Loucy (cell line): ENCODE measurements at regions not wholly inside any gene's neighbourhood (a gene's known extent, or its start where the extent isn't known, plus 50 kb on each side); places are given as distances from the start of the nearest gene placed in this dataset.

Source experiments
- H2AFZ ChIP-seq: fragments of 200-600 bp; sonication (generic); 2 replicates; pipeline ENCODE4 v1.6.0; 2016; ENCODE audit warnings: antibody characterized with exemption, mild to moderate bottlenecking, low read length, moderate library complexity
- H3F3A ChIP-seq: fragments of 200-600 bp; 2 replicates; pipeline ENCODE4 v1.6.0; 2016; ENCODE audit warnings: antibody characterized with exemption, low read depth, mild to moderate bottlenecking
- H3K27me3 ChIP-seq: fragments of 200-600 bp; sonication (generic); 2 replicates; pipeline ENCODE4 v1.6.1; 2014; ENCODE audit warnings: low read length, mild to moderate bottlenecking; ENCODE audit not compliant: insufficient read depth, poor library complexity, severe bottlenecking
- H3K36me3 ChIP-seq: fragments of 200-600 bp; sonication (generic); 2 replicates; pipeline ENCODE4 v1.6.1; 2016; ENCODE audit warnings: low read length; ENCODE audit not compliant: insufficient read depth
- H3K4me1 ChIP-seq: fragments of 200-600 bp; sonication (generic); 2 replicates; pipeline ENCODE4 v1.5.1; 2014; ENCODE audit warnings: low read length, mild to moderate bottlenecking; ENCODE audit not compliant: insufficient read depth, poor library complexity, severe bottlenecking
- H3K4me2 ChIP-seq: fragments of 200-600 bp; sonication (generic); 2 replicates; pipeline ENCODE4 v1.6.0; 2014; ENCODE audit warnings: antibody characterized with exemption, low read length, low read depth, mild to moderate bottlenecking; ENCODE audit not compliant: poor library complexity, severe bottlenecking
- H3K4me3 ChIP-seq: fragments of 200-600 bp; sonication (generic); 2 replicates; pipeline ENCODE4 v1.5.1; 2014; ENCODE audit warnings: low read length, mild to moderate bottlenecking, mixed read lengths; ENCODE audit not compliant: poor library complexity, severe bottlenecking
- H3K79me2 ChIP-seq: fragments of 200-600 bp; sonication (generic); 2 replicates; pipeline ENCODE4 v1.6.1; 2014; ENCODE audit warnings: low read length; ENCODE audit not compliant: insufficient read depth
- H3K9ac ChIP-seq: fragments of 200-600 bp; sonication (generic); 2 replicates; pipeline ENCODE4 v1.6.0; 2014; ENCODE audit warnings: mild to moderate bottlenecking, low read depth, low read length, moderate library complexity; ENCODE audit not compliant: poor library complexity, severe bottlenecking
- H3K9me2 ChIP-seq: fragments of 200-600 bp; sonication (generic); replicated peaks from 2 replicates; pipeline ENCODE4 v1.6.1; 2016; ENCODE audit warnings: low read depth, low read length, mixed read lengths
- H3K9me3 ChIP-seq: fragments of 200-600 bp; sonication (generic); 2 replicates; pipeline ENCODE4 v1.6.1; 2014; ENCODE audit warnings: mild to moderate bottlenecking, antibody characterized with exemption, low read length, low read depth; ENCODE audit not compliant: insufficient read depth
- H4K20me1 ChIP-seq: fragments of 200-600 bp; sonication (generic); 2 replicates; pipeline ENCODE4 v1.6.0; 2014; ENCODE audit warnings: antibody characterized with exemption, low read length, mild to moderate bottlenecking; ENCODE audit not compliant: insufficient read depth, poor library complexity, severe bottlenecking
- CTCF ChIP-seq: fragments of 200-600 bp; sonication (generic); conservative IDR thresholded peaks from 2 replicates; pipeline ENCODE4 v1.5.1; 2014; ENCODE audit warnings: mild to moderate bottlenecking, antibody characterized with exemption, low read length
- EZH2phosphoT487 ChIP-seq: fragments of 200-600 bp; IDR thresholded peaks from 2 replicates; pipeline ENCODE4 v1.6.1; 2018; ENCODE audit warnings: antibody characterized with exemption, mild to moderate bottlenecking, moderate library complexity, borderline replicate concordance

GRCh38 chr14:38412654-38413053 is 156.8 kb upstream of the CLEC14A start:
- Histone ChIP-seq H3K79me2 (no peaks in the 10 kb centered on the region), H3F3A (no peaks in the 10 kb centered on the region), H3K4me3 (no peak overlapping the region), H3K4me1 (no peaks in the 10 kb centered on the region), H3K9ac (no peak overlapping the region), H3K4me2 (no peak overlapping the region), H3K9me2 (no peaks in the 10 kb centered on the region), H3K9me3 (peaks cover 3% of the 10 kb centered on the region; the same call in 1 of the 2 replicates), H3K36me3 (no peaks in the 10 kb centered on the region), H4K20me1 (no peaks in the 10 kb centered on the region), H2AFZ (no peak overlapping the region), H3K27me3 (no peaks in the 10 kb centered on the region)
- TF ChIP-seq CTCF (no peak), EZH2phosphoT487 (no peak)

- Histone ChIP-seq H3K36me3 (no peaks in the 10 kb centered on the region), H4K20me1 (no peaks in the 10 kb centered on the region), H3K9ac (no peak overlapping the region), H3F3A (no peaks in the 10 kb centered on the region), H3K79me2 (no peaks in the 10 kb centered on the region), H3K9me3 (peaks cover 3% of the 10 kb centered on the region; the same call in 1 of the 2 replicates), H3K4me3 (no peak overlapping the region), H3K4me2 (no peak overlapping the region), H3K4me1 (no peaks in the 10 kb centered on the region), H3K27me3 (no peaks in the 10 kb centered on the region), H2AFZ (no peak overlapping the region), H3K9me2 (no peaks in the 10 kb centered on the region)
- no peak for TF ChIP-seq EZH2phosphoT487
- no peak for TF ChIP-seq CTCF
These were observed 154.5 kb upstream of the CLEC14A start for GRCh38 chr14:38410442-38410841.

GRCh38 chr14:38409071-38409705 is 153.3 kb upstream of the CLEC14A start:
- Histone ChIP-seq H3K4me2 (no peak overlapping the region), H3K79me2 (no peaks in the 10 kb centered on the region), H2AFZ (no peak overlapping the region), H3K36me3 (no peaks in the 10 kb centered on the region), H4K20me1 (no peaks in the 10 kb centered on the region), H3K4me3 (no peak overlapping the region), H3K4me1 (no peaks in the 10 kb centered on the region), H3K9me3 (peaks cover 3% of the 10 kb centered on the region; the same call in 1 of the 2 replicates), H3K9ac (no peak overlapping the region), H3K9me2 (no peaks in the 10 kb centered on the region), H3K27me3 (no peaks in the 10 kb centered on the region), H3F3A (no peaks in the 10 kb centered on the region)
- TF ChIP-seq CTCF (no peak), EZH2phosphoT487 (no peak)
